OCI-LY7 (cell line): ENCODE measurements at regions not wholly inside any gene's neighbourhood (a gene's known extent, or its start where the extent isn't known, plus 50 kb on each side); places are given as distances from the start of the nearest gene placed in this dataset.

Source experiments
- BruUV-seq: library from RNA; stranded (reverse); fragments of 400-500 nt; replicated peaks from 2 replicates; lab custom pipeline; 2021; lab: Mats Ljungman, UMichigan
- CTCF ChIA-PET: fragments of 300-600 bp; sonication (Branson Sonifier 250); formaldehyde crosslinking; loops from one replicate; lab custom pipeline; 2022; ENCODE audit warnings: antibody characterized with exemption; ENCODE audit not compliant: unreplicated experiment; lab: Charles Lee
- POLR2A ChIA-PET: fragments of 300-600 bp; sonication (Branson Sonifier 250); formaldehyde crosslinking; loops from one replicate; lab custom pipeline; 2022; ENCODE audit warnings: antibody characterized with exemption; lab: Charles Lee
- DNase-seq: peaks from one replicate; pipeline ENCODE4 v3.0.0-alpha.2; 2015; ENCODE audit warnings: low spot score
- H2AFZ ChIP-seq: fragments of 200-600 bp; sonication (generic), shearing (Covaris generic); 2 replicates; pipeline ENCODE4 v1.6.1; 2014; ENCODE audit warnings: mild to moderate bottlenecking, antibody characterized with exemption, low read length, moderate library complexity
- H3K27ac ChIP-seq: fragments of 200-600 bp; sonication (generic); 2 replicates; pipeline ENCODE4 v1.5.1; 2014; ENCODE audit warnings: mixed run types, low read depth, mild to moderate bottlenecking, moderate library complexity, low read length, inconsistent platforms; ENCODE audit not compliant: poor library complexity, severe bottlenecking
- H3K36me3 ChIP-seq: fragments of 200-600 bp; sonication (generic); 2 replicates; pipeline ENCODE4 v1.6.1; 2014; ENCODE audit warnings: mild to moderate bottlenecking, antibody characterized with exemption, low read length, moderate library complexity, mixed read lengths; ENCODE audit not compliant: insufficient read depth
- H3K4me1 ChIP-seq: fragments of 200-600 bp; sonication (generic); 2 replicates; pipeline ENCODE4 v1.5.1; 2014; ENCODE audit warnings: mild to moderate bottlenecking, low read length; ENCODE audit not compliant: insufficient read depth, poor library complexity, severe bottlenecking
- H3K4me2 ChIP-seq: fragments of 200-600 bp; sonication (generic); 2 replicates; pipeline ENCODE4 v1.6.1; 2014; ENCODE audit warnings: mild to moderate bottlenecking, low read length
- H3K4me3 ChIP-seq: fragments of 200-600 bp; sonication (generic); 2 replicates; pipeline ENCODE4 v1.5.1; 2014; ENCODE audit warnings: mild to moderate bottlenecking, low read depth, low read length; ENCODE audit not compliant: poor library complexity, severe bottlenecking
- H3K79me2 ChIP-seq: fragments of 200-600 bp; sonication (generic); 2 replicates; pipeline ENCODE4 v1.6.1; 2016; ENCODE audit warnings: low read depth, mild to moderate bottlenecking, low read length, moderate library complexity, mixed read lengths; ENCODE audit not compliant: insufficient read depth
- H3K9me2 ChIP-seq: fragments of 200-600 bp; sonication (generic); 2 replicates; pipeline ENCODE4 v1.6.1; 2016; ENCODE audit warnings: mild to moderate bottlenecking, low read length, mixed read lengths; ENCODE audit not compliant: insufficient read depth
- H3K9me3 ChIP-seq: fragments of 200-600 bp; sonication (generic); 2 replicates; pipeline ENCODE4 v1.6.1; 2014; ENCODE audit warnings: mild to moderate bottlenecking, mixed run types, low read length, mixed read lengths
- H4K20me1 ChIP-seq: fragments of 200-600 bp; sonication (generic); 2 replicates; pipeline ENCODE4 v1.6.1; 2014; ENCODE audit warnings: mild to moderate bottlenecking, antibody characterized with exemption, low read length, moderate library complexity, mixed read lengths; ENCODE audit not compliant: insufficient read depth
- CTCF ChIP-seq: fragments of 200-600 bp; sonication (generic); conservative IDR thresholded peaks from 2 replicates; pipeline ENCODE4 v1.5.1; 2014; ENCODE audit warnings: mild to moderate bottlenecking, antibody characterized with exemption, low read length, moderate library complexity, mixed read lengths
- EZH2phosphoT487 ChIP-seq: fragments of 200-600 bp; sonication (generic); IDR thresholded peaks from 2 replicates; pipeline ENCODE4 v1.6.1; 2018; ENCODE audit warnings: low read depth, borderline replicate concordance, mild to moderate bottlenecking, mixed run types, antibody characterized with exemption, low read length, moderate library complexity, mixed read lengths
- intact Hi-C: fragments of 100-400 bp; cut with micrococcal nuclease; formaldehyde crosslinking; loops from one replicate; pipeline ENCODE4 v1.10.0; 2022; ENCODE audit not compliant: unreplicated experiment

DNA sequence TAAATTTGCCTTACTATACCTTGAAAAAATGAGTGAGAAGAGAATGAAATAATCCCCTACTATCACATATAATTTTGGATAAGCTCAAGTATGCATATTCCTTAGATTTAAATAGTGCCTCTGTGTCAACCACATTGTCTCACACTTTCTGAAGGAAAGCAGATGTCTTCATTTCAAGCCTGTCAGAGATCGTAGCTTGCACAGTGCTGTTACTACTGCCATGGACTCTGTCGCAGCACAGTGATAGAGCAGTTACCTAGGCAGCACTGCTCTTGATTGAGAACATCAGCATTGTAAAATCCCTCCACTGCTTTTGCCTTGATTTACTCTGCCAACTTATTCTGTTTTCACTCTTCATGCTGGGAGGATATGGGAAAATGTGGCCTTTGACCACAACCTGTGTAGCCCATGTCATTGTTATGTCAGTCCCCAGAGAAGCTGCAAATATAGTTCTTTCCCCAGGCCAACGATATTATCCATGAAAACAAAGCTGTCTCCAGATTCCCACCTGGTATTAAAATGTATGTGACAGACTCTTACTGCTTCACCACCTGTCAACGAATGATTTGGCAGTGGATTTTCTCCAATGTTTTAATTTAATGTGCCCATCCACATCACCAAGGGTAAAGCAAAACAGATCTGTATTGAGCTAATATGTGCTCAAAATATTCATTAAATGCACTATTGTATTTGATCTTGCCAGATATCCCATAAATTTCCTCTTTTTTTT is 675.7 kb downstream of the METTL4 start:
- H3K36me3 ChIP-seq, result no peaks in the 10 kb centered on the region
- H3K9me2 ChIP-seq, result no peaks in the 10 kb centered on the region
- CTCF ChIA-PET, result no interaction called here

GRCh38 chr18:1906421-1906820 is 664.9 kb downstream of the METTL4 start:
- Histone ChIP-seq H3K4me1 (no peaks in the 10 kb centered on the region), H3K79me2 (no peaks in the 10 kb centered on the region), H2AFZ (no peak overlapping the region), H4K20me1 (no peaks in the 10 kb centered on the region), H3K27ac (no peak overlapping the region), H3K9me3 (no peaks in the 10 kb centered on the region), H3K4me2 (no peak overlapping the region), H3K9me2 (no peaks in the 10 kb centered on the region), H3K4me3 (no peak overlapping the region), H3K36me3 (no peaks in the 10 kb centered on the region)
- POLR2A ChIA-PET, result no interaction called here
- intact Hi-C loops, result no loop called here
- no TSS peak for BruUV-seq
- no peak for DNase-seq
- CTCF ChIA-PET, result no interaction called here
- TF ChIP-seq CTCF, result no peak
- TF ChIP-seq EZH2phosphoT487, result no peak

More for the DNA sequence above, 675.7 kb downstream of the METTL4 start:
- H3K4me2 ChIP-seq, result no peak overlapping the region
- no peaks in the 10 kb centered on the region for H4K20me1 ChIP-seq
- H3K4me3 ChIP-seq, result no peak overlapping the region
- no peaks in the 10 kb centered on the region for H3K4me1 ChIP-seq
- DNase-seq, result no peak
- no peaks in the 10 kb centered on the region for H3K9me3 ChIP-seq
- H3K79me2 ChIP-seq, result no peaks in the 10 kb centered on the region
- no peak overlapping the region for H3K27ac ChIP-seq
- intact Hi-C loops, result no loop called here
- no peak for TF ChIP-seq EZH2phosphoT487
- no peak for TF ChIP-seq CTCF
- H2AFZ ChIP-seq, result no peak overlapping the region
- POLR2A ChIA-PET, result interaction anchor here (0.5 to 1.1 kb wide), 2 partner anchors 19 to 906 kb away, joined by 3 to 4 read pairs; no protein-coding TSS in a partner anchor
- BruUV-seq, result no TSS peak

GRCh38 chr18:1907470-1908206 is 663.7 kb downstream of the METTL4 start:
- Histone ChIP-seq H3K4me2 (no peak overlapping the region), H3K27ac (no peak overlapping the region), H3K4me3 (no peak overlapping the region), H3K4me1 (no peaks in the 10 kb centered on the region), H2AFZ (no peak overlapping the region), H4K20me1 (no peaks in the 10 kb centered on the region), H3K36me3 (no peaks in the 10 kb centered on the region), H3K79me2 (no peaks in the 10 kb centered on the region), H3K9me3 (no peaks in the 10 kb centered on the region), H3K9me2 (no peaks in the 10 kb centered on the region)
- TF ChIP-seq EZH2phosphoT487, result no peak
- no peak for TF ChIP-seq CTCF
- DNase-seq, result no peak
- CTCF ChIA-PET, result no interaction called here
- intact Hi-C loops, result no loop called here
- POLR2A ChIA-PET, result no interaction called here
- BruUV-seq, result no TSS peak
